Neural crest cell (in vitro differentiated cells): ENCODE measurements at regions not wholly inside any gene's neighbourhood (a gene's known extent, or its start where the extent isn't known, plus 50 kb on each side); places are given as distances from the start of the nearest gene placed in this dataset.

Source experiments
- DNase-seq: peaks from one replicate; pipeline ENCODE4 v3.0.0; 2021; ENCODE audit warnings: low read depth, mixed read lengths, low spot score
- H3K27ac Mint-ChIP-seq: one replicate; pipeline ENCODE4 v1.8.0; 2021; ENCODE audit warnings: mild to moderate bottlenecking, mixed read lengths; ENCODE audit not compliant: unreplicated experiment
- H3K27me3 Mint-ChIP-seq: 2 replicates; pipeline ENCODE4 v1.8.0; 2021; ENCODE audit warnings: low read depth, mild to moderate bottlenecking, mixed read lengths
- H3K36me3 Mint-ChIP-seq: 2 replicates; pipeline ENCODE4 v1.8.0; 2021; ENCODE audit warnings: low read depth, mild to moderate bottlenecking, mixed read lengths
- H3K4me1 Mint-ChIP-seq: 2 replicates; pipeline ENCODE4 v1.8.0; 2021; ENCODE audit warnings: mixed read lengths
- H3K4me3 Mint-ChIP-seq: one replicate; pipeline ENCODE4 v1.8.0; 2021; ENCODE audit warnings: mild to moderate bottlenecking, mixed read lengths
- H3K9me3 Mint-ChIP-seq: 2 replicates; pipeline ENCODE4 v1.8.0; 2021; ENCODE audit warnings: mixed read lengths
- TF ChIP-seq, protein P1 (sequence below): fragments of 200-600 bp; sonication (generic); conservative IDR thresholded peaks from 2 replicates; pipeline ENCODE4 v1.5.0; 2021; ENCODE audit warnings: antibody characterized with exemption, mild to moderate bottlenecking

DNA sequence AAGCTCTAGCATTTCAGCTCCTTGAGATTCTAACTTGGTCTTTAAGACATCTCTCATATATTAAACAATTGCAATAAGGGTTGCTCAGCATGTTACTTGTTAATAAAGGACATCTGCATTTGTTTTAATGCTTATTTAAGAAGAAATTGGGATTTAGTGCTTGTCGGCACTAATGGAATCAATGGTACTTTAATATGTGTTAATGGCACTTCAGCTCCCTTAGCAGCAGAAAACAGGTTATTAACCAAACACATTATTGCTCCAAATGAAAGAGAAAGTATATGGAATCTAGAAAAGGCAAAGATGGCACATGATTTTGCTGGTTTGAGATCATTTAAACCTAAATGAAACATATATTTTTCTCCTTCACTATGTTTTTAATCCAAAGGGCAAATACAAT, 137.3 kb upstream of the GOLIM4 start:
- H3K36me3 Mint-ChIP-seq, result no peaks in the 10 kb centered on the region
- no peaks in the 10 kb centered on the region for H3K9me3 Mint-ChIP-seq
- DNase-seq, result no peak
- no peak overlapping the region for H3K4me3 Mint-ChIP-seq
- no peak overlapping the region for H3K27ac Mint-ChIP-seq
- H3K4me1 Mint-ChIP-seq, result no peaks in the 10 kb centered on the region
- no peaks in the 10 kb centered on the region for H3K27me3 Mint-ChIP-seq
- TF ChIP-seq, protein P1, sequence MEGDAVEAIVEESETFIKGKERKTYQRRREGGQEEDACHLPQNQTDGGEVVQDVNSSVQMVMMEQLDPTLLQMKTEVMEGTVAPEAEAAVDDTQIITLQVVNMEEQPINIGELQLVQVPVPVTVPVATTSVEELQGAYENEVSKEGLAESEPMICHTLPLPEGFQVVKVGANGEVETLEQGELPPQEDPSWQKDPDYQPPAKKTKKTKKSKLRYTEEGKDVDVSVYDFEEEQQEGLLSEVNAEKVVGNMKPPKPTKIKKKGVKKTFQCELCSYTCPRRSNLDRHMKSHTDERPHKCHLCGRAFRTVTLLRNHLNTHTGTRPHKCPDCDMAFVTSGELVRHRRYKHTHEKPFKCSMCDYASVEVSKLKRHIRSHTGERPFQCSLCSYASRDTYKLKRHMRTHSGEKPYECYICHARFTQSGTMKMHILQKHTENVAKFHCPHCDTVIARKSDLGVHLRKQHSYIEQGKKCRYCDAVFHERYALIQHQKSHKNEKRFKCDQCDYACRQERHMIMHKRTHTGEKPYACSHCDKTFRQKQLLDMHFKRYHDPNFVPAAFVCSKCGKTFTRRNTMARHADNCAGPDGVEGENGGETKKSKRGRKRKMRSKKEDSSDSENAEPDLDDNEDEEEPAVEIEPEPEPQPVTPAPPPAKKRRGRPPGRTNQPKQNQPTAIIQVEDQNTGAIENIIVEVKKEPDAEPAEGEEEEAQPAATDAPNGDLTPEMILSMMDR, result no peak

DNA sequence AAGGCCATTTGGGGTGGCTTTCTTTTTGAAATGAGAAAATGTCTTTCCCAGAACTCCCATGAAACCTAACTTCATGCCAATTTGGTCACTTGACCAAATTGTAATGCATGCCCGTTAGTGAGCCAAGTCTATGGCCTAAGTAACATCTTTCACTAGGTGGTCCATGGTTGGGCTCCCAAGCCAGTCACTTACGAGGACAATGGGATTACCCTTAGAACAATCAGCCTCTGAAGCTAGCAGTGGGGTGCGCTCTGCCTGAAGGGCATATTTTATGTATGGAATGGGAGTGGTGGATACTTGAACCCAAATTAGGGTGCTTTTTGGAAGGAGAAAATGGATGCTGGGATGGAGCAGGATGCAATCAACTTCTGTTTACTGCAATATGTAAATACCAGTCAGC, 127.4 kb upstream of the GOLIM4 start:
- Mint-ChIP-seq H3K36me3 (no peaks in the 10 kb centered on the region), H3K27me3 (no peaks in the 10 kb centered on the region), H3K9me3 (no peaks in the 10 kb centered on the region), H3K27ac (no peak overlapping the region), H3K4me3 (no peak overlapping the region), H3K4me1 (peaks cover 6% of the 10 kb centered on the region)
- TF ChIP-seq, protein P1, result no peak
- no peak for DNase-seq

DNA sequence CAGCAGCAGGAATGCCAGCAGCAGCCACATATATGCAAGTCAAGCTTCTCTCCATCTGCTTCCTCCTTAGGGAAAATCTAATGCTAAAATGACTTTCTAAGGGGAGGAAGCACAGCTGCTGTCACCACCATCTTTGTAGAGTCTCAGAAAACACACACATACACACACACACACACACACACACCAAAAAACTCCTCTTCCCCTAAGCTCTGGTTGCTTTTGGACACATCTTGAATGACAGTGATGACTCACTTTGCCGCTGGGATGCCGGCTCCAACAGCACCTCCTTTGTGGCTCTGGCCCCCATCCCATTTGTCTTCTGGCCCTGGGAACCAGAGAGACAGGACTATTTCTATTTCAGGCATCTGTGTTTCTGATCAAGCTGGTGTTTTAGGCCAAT, 124.8 kb upstream of the GOLIM4 start:
- DNase-seq, result no peak
- TF ChIP-seq, protein P1, result no peak

GRCh38 chr3:168219530-168219929, 123.8 kb upstream of the GOLIM4 start:
- no peak for DNase-seq
- peaks cover 6% of the 10 kb centered on the region for H3K4me1 Mint-ChIP-seq
- H3K4me3 Mint-ChIP-seq, result no peak overlapping the region
- H3K27me3 Mint-ChIP-seq, result no peaks in the 10 kb centered on the region
- TF ChIP-seq, protein P1, result no peak
- no peaks in the 10 kb centered on the region for H3K9me3 Mint-ChIP-seq
- no peak overlapping the region for H3K27ac Mint-ChIP-seq
- no peaks in the 10 kb centered on the region for H3K36me3 Mint-ChIP-seq

More for the DNA sequence above, 124.8 kb upstream of the GOLIM4 start:
- no peaks in the 10 kb centered on the region for H3K36me3 Mint-ChIP-seq
- no peak overlapping the region for H3K4me3 Mint-ChIP-seq
- no peaks in the 10 kb centered on the region for H3K9me3 Mint-ChIP-seq
- peaks cover 6% of the 10 kb centered on the region for H3K4me1 Mint-ChIP-seq
- H3K27ac Mint-ChIP-seq, result no peak overlapping the region
- no peaks in the 10 kb centered on the region for H3K27me3 Mint-ChIP-seq

DNA sequence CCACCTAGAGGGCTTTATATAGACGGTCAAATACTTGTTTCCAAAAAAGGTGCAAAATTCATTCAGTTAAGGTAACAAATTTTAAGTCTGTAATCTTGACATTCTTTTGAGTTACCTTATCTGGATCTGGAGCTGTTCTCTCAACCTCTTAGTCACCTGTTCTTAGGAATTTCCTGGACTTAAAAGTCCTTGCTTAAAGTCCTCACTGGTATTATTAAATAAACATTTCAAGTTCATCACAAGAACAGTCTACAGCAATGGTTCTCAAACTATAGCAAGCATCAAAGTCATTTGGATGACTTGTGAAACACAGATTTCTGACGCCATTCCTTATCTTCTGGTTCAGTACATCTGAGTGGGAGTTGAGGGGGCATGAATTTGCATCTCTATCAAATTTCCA, 122.9 kb upstream of the GOLIM4 start:
- Mint-ChIP-seq H3K27ac (no peak overlapping the region), H3K36me3 (no peaks in the 10 kb centered on the region), H3K4me1 (peaks cover 6% of the 10 kb centered on the region), H3K27me3 (no peaks in the 10 kb centered on the region), H3K9me3 (no peaks in the 10 kb centered on the region), H3K4me3 (no peak overlapping the region)
- TF ChIP-seq, protein P1, result no peak
- no peak for DNase-seq

DNA sequence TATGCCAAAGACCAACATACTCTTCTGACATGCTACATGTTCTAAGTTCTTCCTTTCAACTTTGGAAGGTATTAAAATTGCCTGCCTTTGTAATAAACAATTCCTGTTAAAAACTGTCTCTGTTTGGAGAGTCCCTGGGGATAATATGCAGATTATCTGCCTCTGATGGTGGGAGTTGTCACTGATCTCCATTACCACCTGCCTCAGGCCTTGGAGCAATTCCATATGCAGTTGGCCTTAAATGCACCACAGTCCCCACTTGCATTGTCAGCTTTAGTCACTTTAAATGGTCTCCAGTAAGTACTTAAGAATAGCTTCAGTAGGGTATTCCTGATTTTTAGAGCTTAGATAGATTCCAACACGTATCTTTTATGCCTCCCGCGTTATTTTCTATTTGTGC, 121.1 kb upstream of the GOLIM4 start:
- Mint-ChIP-seq H3K27ac (no peak overlapping the region), H3K4me3 (no peak overlapping the region), H3K4me1 (peaks cover 14% of the 10 kb centered on the region), H3K27me3 (no peaks in the 10 kb centered on the region), H3K9me3 (no peaks in the 10 kb centered on the region), H3K36me3 (no peaks in the 10 kb centered on the region)
- TF ChIP-seq, protein P1, result no peak
- DNase-seq, result no peak
